ENCODE measurements at regions not wholly inside any gene's neighbourhood (a gene's known extent, or its start where the extent isn't known, plus 50 kb on each side); places are given as distances from the start of the nearest gene placed in this dataset.
A peak's percentile ranks its signal among the peaks of the same experiment; 100 is the strongest.

- H3K4me2 ChIP-seq (ENCODE audit: control insufficient read depth, extremely low read depth, insufficient read depth, low read depth, low read length) = peak overlapping the region; percentile 52
- H3K9ac ChIP-seq (ENCODE audit: control insufficient read depth, extremely low read depth, insufficient read depth, low read length) = no peak overlapping the region
- H3K9me3 ChIP-seq (ENCODE audit: control insufficient read depth, low read depth, low read length) = no peaks in the 10 kb centered on the region
- DNase-seq (ENCODE audit: low read depth, low spot score) (peak; percentile 21), FAIRE-seq (peak; percentile 86)
- no peaks in the 10 kb centered on the region for H4K20me1 ChIP-seq (ENCODE audit: control insufficient read depth, extremely low read depth, insufficient read depth, low read length)
- no peaks in the 10 kb centered on the region for H3K79me2 ChIP-seq (ENCODE audit: control insufficient read depth, insufficient read depth, low read length)
- no peak overlapping the region for H3K4me3 ChIP-seq (ENCODE audit: control insufficient read depth in 2 of 3, extremely low read depth in 1 of 3, insufficient read depth in 2 of 3, low read depth in 1 of 3, low read length in 3 of 3)
- no peaks in the 10 kb centered on the region for H3K4me1 ChIP-seq (ENCODE audit: control insufficient read depth, extremely low read depth, insufficient read depth, low read length)
- H2AFZ ChIP-seq (ENCODE audit: control insufficient read depth, low read length) = peak overlapping the region; percentile 52
- no peak for TF ChIP-seq EZH2 (IDR thresholded peaks at IDR 0.05; ENCODE audit: low read length)
- TF ChIP-seq CTCF (optimal IDR thresholded peaks at IDR 0.05 in 1 of 3, IDR thresholded peaks at IDR 0.05 in 1 of 3, conservative IDR thresholded peaks at IDR 0.05 in 1 of 3; ENCODE audit: extremely low read depth in 1 of 3, insufficient read depth in 2 of 3, low read length in 3 of 3) = no peak
- dilution Hi-C loops (cut with MboI; ENCODE audit: extremely low pct_ligation_motif_present, low sequenced_read_pairs) = no loop called here
- no peaks in the 10 kb centered on the region for H3K36me3 ChIP-seq (ENCODE audit: control insufficient read depth in 2 of 2, extremely low read depth in 1 of 2, insufficient read depth in 2 of 2, low read length in 2 of 2)
- H3K27me3 ChIP-seq (ENCODE audit: control insufficient read depth, extremely low read depth, insufficient read depth, low read length) = no peaks in the 10 kb centered on the region
- H3K27ac ChIP-seq (ENCODE audit: control insufficient read depth, insufficient read depth, low read length) = no peak overlapping the region
- no peaks in the 10 kb centered on the region for H3K9me1 ChIP-seq (ENCODE audit: control insufficient read depth, extremely low read depth, insufficient read depth, low read length)
Measured at GRCh38 chr5:116652196-116652729, 77.6 kb upstream of the SEMA6A start.

GRCh38 chr5:116651653-116652052 is 77.0 kb upstream of the SEMA6A start:
- no peak for FAIRE-seq
- Histone ChIP-seq H3K27me3 (ENCODE audit: control insufficient read depth, extremely low read depth, insufficient read depth, low read length) (no peaks in the 10 kb centered on the region), H3K9me3 (ENCODE audit: control insufficient read depth, low read depth, low read length) (no peaks in the 10 kb centered on the region), H4K20me1 (ENCODE audit: control insufficient read depth, extremely low read depth, insufficient read depth, low read length) (no peaks in the 10 kb centered on the region), H2AFZ (ENCODE audit: control insufficient read depth, low read length) (no peak overlapping the region), H3K27ac (ENCODE audit: control insufficient read depth, insufficient read depth, low read length) (no peak overlapping the region), H3K79me2 (ENCODE audit: control insufficient read depth, insufficient read depth, low read length) (no peaks in the 10 kb centered on the region), H3K36me3 (ENCODE audit: control insufficient read depth in 2 of 2, extremely low read depth in 1 of 2, insufficient read depth in 2 of 2, low read length in 2 of 2) (no peaks in the 10 kb centered on the region), H3K9ac (ENCODE audit: control insufficient read depth, extremely low read depth, insufficient read depth, low read length) (no peak overlapping the region), H3K9me1 (ENCODE audit: control insufficient read depth, extremely low read depth, insufficient read depth, low read length) (no peaks in the 10 kb centered on the region), H3K4me1 (ENCODE audit: control insufficient read depth, extremely low read depth, insufficient read depth, low read length) (no peaks in the 10 kb centered on the region), H3K4me3 (ENCODE audit: control insufficient read depth in 2 of 3, extremely low read depth in 1 of 3, insufficient read depth in 2 of 3, low read depth in 1 of 3, low read length in 3 of 3) (no peak overlapping the region), H3K4me2 (ENCODE audit: control insufficient read depth, extremely low read depth, insufficient read depth, low read depth, low read length) (no peak overlapping the region)
- TF ChIP-seq EZH2 (IDR thresholded peaks at IDR 0.05; ENCODE audit: low read length) (no peak), CTCF (optimal IDR thresholded peaks at IDR 0.05 in 1 of 3, IDR thresholded peaks at IDR 0.05 in 1 of 3, conservative IDR thresholded peaks at IDR 0.05 in 1 of 3; ENCODE audit: extremely low read depth in 1 of 3, insufficient read depth in 2 of 3, low read length in 3 of 3) (no peak)
- dilution Hi-C loops (cut with MboI; ENCODE audit: extremely low pct_ligation_motif_present, low sequenced_read_pairs) = no loop called here
- no peak for DNase-seq (ENCODE audit: low read depth, low spot score)

Measured in keratinocyte (primary cell).